GM21576 (cell line): ENCODE measurements at regions not wholly inside any gene's neighbourhood (a gene's known extent, or its start where the extent isn't known, plus 50 kb on each side); places are given as distances from the start of the nearest gene placed in this dataset.
"Not testable (repeated sequence)": the region's sequence is repeated elsewhere in the genome, so short reads cannot be mapped to it uniquely, and the experiment has no call there.

Experiments used
- ATAC-seq: cut with Tn5 transposase; IDR thresholded peaks from one replicate; pipeline ENCODE4 v1.9.1; 2021; ENCODE audit warnings: mild to moderate bottlenecking, moderate library complexity; ENCODE audit not compliant: unreplicated experiment

GRCh38 chr4:125262502-125262901 is 52.3 kb upstream of the FAT4 start:
- ATAC-seq = no peak

- ATAC-seq = no peak
Observed at GRCh38 chr4:125262079-125262478, 52.7 kb upstream of the FAT4 start.

- ATAC-seq = no peak
Observed at GRCh38 chr4:125254106-125254505, 60.6 kb upstream of the FAT4 start.

- no peak for ATAC-seq
Observed at GRCh38 chr4:125244848-125245450, 69.8 kb upstream of the FAT4 start.

- no peak for ATAC-seq
Observed at GRCh38 chr4:125243789-125244397, 70.9 kb upstream of the FAT4 start.

- ATAC-seq = no peak
Observed at GRCh38 chr4:125235971-125236370, 78.8 kb upstream of the FAT4 start.

- no peak for ATAC-seq
Observed at GRCh38 chr4:125231661-125232060, 83.1 kb upstream of the FAT4 start.

- no peak for ATAC-seq
Observed at GRCh38 chr4:125229596-125230058, 85.1 kb upstream of the FAT4 start.

- no peak for ATAC-seq
Observed at GRCh38 chr4:125225806-125226205, 88.9 kb upstream of the FAT4 start.

GRCh38 chr4:125200556-125200955 is 114.2 kb upstream of the FAT4 start:
- ATAC-seq = no peak

GRCh38 chr4:125198916-125199315 is 115.8 kb upstream of the FAT4 start:
- ATAC-seq = no peak

GRCh38 chr4:125191874-125192459 is 122.8 kb upstream of the FAT4 start:
- not testable (repeated sequence) for ATAC-seq

- no peak for ATAC-seq
Observed at GRCh38 chr4:125191232-125191631, 123.5 kb upstream of the FAT4 start.

- ATAC-seq = no peak
Observed at GRCh38 chr4:125187226-125188176, 127.3 kb upstream of the FAT4 start.

- ATAC-seq = no peak
Observed at GRCh38 chr4:125184116-125184515, 130.6 kb upstream of the FAT4 start.

GRCh38 chr4:125181804-125182203 is 133.0 kb upstream of the FAT4 start:
- no peak for ATAC-seq

- no peak for ATAC-seq
Observed at GRCh38 chr4:125179727-125180126, 135.0 kb upstream of the FAT4 start.

- no peak for ATAC-seq
Observed at GRCh38 chr4:125169192-125169591, 145.6 kb upstream of the FAT4 start.

- no peak for ATAC-seq
Observed at GRCh38 chr4:125168531-125168930, 146.2 kb upstream of the FAT4 start.

- not testable (repeated sequence) for ATAC-seq
Observed at GRCh38 chr4:125166012-125166411, 148.7 kb upstream of the FAT4 start.

- ATAC-seq = no peak
Observed at GRCh38 chr4:125159001-125159400, 155.8 kb upstream of the FAT4 start.
